DOHH2 (cell line): ENCODE measurements at regions not wholly inside any gene's neighbourhood (a gene's known extent, or its start where the extent isn't known, plus 50 kb on each side); places are given as distances from the start of the nearest gene placed in this dataset.

Experiments used
- H3F3A ChIP-seq: fragments of 200-600 bp; sonication (generic), shearing (Covaris generic); 2 replicates; pipeline ENCODE4 v1.6.0; 2016; ENCODE audit warnings: antibody characterized with exemption, mild to moderate bottlenecking; ENCODE audit not compliant: control insufficient read depth, insufficient read depth
- H3K27ac ChIP-seq: fragments of 200-600 bp; sonication (generic); 2 replicates; pipeline ENCODE4 v1.5.1; 2014; ENCODE audit warnings: low read depth, mild to moderate bottlenecking, low read length, moderate library complexity
- H3K27me3 ChIP-seq: fragments of 200-600 bp; sonication (generic); 2 replicates; pipeline ENCODE4 v1.6.1; 2014; ENCODE audit warnings: mild to moderate bottlenecking, low read length, mixed read lengths; ENCODE audit not compliant: control insufficient read depth
- H3K36me3 ChIP-seq: fragments of 200-600 bp; sonication (generic); 2 replicates; pipeline ENCODE4 v1.6.1; 2014; ENCODE audit warnings: mild to moderate bottlenecking, low read length, moderate library complexity, mixed read lengths; ENCODE audit not compliant: control insufficient read depth
- H3K4me1 ChIP-seq: fragments of 200-600 bp; sonication (generic); 2 replicates; pipeline ENCODE4 v1.6.1; 2014; ENCODE audit warnings: mild to moderate bottlenecking, low read length, mixed read lengths; ENCODE audit not compliant: control insufficient read depth
- H3K4me2 ChIP-seq: fragments of 200-600 bp; sonication (generic); 2 replicates; pipeline ENCODE4 v1.6.0; 2014; ENCODE audit warnings: mild to moderate bottlenecking, low read length, moderate library complexity
- H3K4me3 ChIP-seq: fragments of 200-600 bp; sonication (generic); 2 replicates; pipeline ENCODE4 v1.5.1; 2014; ENCODE audit warnings: mild to moderate bottlenecking, low read length, mixed read lengths
- H3K79me2 ChIP-seq: fragments of 200-600 bp; sonication (generic); 2 replicates; pipeline ENCODE4 v1.6.1; 2014; ENCODE audit warnings: mild to moderate bottlenecking, low read length, mixed read lengths; ENCODE audit not compliant: control insufficient read depth
- H3K9me2 ChIP-seq: fragments of 200-600 bp; sonication (generic); replicated peaks from 2 replicates; pipeline ENCODE4 v1.6.1; 2014; ENCODE audit warnings: mild to moderate bottlenecking, low read length, mixed read lengths; ENCODE audit not compliant: control insufficient read depth
- H3K9me3 ChIP-seq: fragments of 200-600 bp; sonication (generic); 2 replicates; pipeline ENCODE4 v1.6.1; 2014; ENCODE audit warnings: antibody characterized with exemption, low read length, mixed read lengths; ENCODE audit not compliant: control insufficient read depth, insufficient read depth
- H4K20me1 ChIP-seq: fragments of 200-600 bp; sonication (generic); 2 replicates; pipeline ENCODE4 v1.6.0; 2014; ENCODE audit warnings: low read depth, mild to moderate bottlenecking, antibody characterized with exemption, low read length, moderate library complexity; ENCODE audit not compliant: control insufficient read depth, insufficient read depth
- EZH2phosphoT487 ChIP-seq: fragments of 200-600 bp; sonication (generic); IDR thresholded peaks from 2 replicates; pipeline ENCODE4 v1.6.1; 2017; ENCODE audit warnings: borderline replicate concordance, mild to moderate bottlenecking, antibody characterized with exemption, low read length, moderate library complexity, mixed read lengths
- TF ChIP-seq, protein P1 (sequence below): fragments of 200-600 bp; sonication (generic); IDR thresholded peaks from one replicate; pipeline ENCODE4 v1.5.1; 2014; ENCODE audit warnings: antibody characterized with exemption, mild to moderate bottlenecking, low read depth, low read length; ENCODE audit not compliant: poor library complexity, severe bottlenecking

DNA sequence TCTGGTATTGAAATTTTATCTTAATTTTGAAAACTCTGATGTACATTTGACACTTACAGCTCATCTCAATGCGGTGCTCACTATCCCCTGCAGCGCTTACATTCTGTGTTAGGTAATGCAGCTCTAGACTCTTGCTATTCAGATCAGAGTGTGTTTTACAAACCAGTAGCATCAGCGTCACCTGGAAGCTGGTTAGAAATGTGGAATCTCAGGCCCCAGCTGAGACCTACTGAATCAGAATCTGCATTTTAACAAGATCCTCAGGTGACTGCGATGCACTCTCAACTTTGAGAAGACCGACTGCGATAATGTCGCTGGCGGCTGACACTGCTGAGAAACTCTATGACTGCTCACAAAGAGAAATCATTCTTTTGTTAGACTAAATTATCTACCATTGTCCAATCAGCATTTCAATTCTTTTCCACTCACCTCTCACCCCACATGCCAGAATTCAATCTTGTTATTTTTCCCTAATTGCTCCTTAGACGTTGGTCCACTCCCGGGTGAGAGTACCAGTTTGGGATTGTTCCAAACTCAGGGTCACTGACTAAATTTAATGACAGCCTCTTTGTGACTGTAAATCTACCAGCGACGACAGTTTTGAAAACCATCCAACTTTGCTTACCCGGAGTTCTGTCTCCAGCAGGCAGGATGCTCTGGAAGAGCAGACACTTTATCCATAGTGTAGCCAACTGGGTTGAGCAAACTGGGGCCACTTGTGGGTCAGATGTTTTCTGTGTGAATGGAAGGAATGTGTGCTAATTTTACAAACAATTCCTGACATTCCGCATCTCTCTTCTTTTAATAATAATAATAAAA is 140.1 kb upstream of the BTBD3 start:
- no peaks in the 10 kb centered on the region for H3K4me1 ChIP-seq
- H3K27me3 ChIP-seq = no peaks in the 10 kb centered on the region
- H3K79me2 ChIP-seq = no peaks in the 10 kb centered on the region
- no peaks in the 10 kb centered on the region for H4K20me1 ChIP-seq
- no peak overlapping the region for H3K4me3 ChIP-seq
- H3K27ac ChIP-seq = no peak overlapping the region
- H3K9me2 ChIP-seq = no peaks in the 10 kb centered on the region
- no peaks in the 10 kb centered on the region; the same call in 1 of the 2 replicates for H3K9me3 ChIP-seq
- H3K4me2 ChIP-seq = no peak overlapping the region
- no peaks in the 10 kb centered on the region for H3K36me3 ChIP-seq
- TF ChIP-seq, protein P1, sequence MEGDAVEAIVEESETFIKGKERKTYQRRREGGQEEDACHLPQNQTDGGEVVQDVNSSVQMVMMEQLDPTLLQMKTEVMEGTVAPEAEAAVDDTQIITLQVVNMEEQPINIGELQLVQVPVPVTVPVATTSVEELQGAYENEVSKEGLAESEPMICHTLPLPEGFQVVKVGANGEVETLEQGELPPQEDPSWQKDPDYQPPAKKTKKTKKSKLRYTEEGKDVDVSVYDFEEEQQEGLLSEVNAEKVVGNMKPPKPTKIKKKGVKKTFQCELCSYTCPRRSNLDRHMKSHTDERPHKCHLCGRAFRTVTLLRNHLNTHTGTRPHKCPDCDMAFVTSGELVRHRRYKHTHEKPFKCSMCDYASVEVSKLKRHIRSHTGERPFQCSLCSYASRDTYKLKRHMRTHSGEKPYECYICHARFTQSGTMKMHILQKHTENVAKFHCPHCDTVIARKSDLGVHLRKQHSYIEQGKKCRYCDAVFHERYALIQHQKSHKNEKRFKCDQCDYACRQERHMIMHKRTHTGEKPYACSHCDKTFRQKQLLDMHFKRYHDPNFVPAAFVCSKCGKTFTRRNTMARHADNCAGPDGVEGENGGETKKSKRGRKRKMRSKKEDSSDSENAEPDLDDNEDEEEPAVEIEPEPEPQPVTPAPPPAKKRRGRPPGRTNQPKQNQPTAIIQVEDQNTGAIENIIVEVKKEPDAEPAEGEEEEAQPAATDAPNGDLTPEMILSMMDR = no peak
- TF ChIP-seq EZH2phosphoT487 = no peak
- H3F3A ChIP-seq = no peaks in the 10 kb centered on the region

DNA sequence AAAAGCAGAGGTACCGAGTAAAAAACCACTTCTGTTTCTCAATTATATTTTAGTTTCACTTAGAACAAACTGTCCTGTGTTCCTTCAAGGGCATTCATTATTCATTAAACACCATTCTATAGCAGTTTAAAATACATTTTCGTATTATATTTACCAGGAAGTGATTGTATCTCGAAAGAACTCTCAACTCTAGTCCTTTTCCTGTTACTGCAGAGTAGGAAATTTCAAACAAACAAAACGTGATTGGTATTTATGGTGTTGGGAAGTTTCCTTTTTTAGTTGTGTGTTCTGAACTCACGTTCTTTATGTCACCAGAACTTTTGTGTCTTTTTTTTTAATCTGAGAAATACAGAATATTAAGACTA is 139.5 kb upstream of the BTBD3 start:
- Histone ChIP-seq H3K9me3 (no peaks in the 10 kb centered on the region), H3K4me2 (no peak overlapping the region), H3F3A (no peaks in the 10 kb centered on the region), H3K79me2 (no peaks in the 10 kb centered on the region), H3K4me3 (no peak overlapping the region), H4K20me1 (no peaks in the 10 kb centered on the region), H3K36me3 (no peaks in the 10 kb centered on the region), H3K27ac (no peak overlapping the region), H3K27me3 (no peaks in the 10 kb centered on the region), H3K4me1 (no peaks in the 10 kb centered on the region), H3K9me2 (no peaks in the 10 kb centered on the region)
- TF ChIP-seq, protein P1 = no peak
- no peak for TF ChIP-seq EZH2phosphoT487

DNA sequence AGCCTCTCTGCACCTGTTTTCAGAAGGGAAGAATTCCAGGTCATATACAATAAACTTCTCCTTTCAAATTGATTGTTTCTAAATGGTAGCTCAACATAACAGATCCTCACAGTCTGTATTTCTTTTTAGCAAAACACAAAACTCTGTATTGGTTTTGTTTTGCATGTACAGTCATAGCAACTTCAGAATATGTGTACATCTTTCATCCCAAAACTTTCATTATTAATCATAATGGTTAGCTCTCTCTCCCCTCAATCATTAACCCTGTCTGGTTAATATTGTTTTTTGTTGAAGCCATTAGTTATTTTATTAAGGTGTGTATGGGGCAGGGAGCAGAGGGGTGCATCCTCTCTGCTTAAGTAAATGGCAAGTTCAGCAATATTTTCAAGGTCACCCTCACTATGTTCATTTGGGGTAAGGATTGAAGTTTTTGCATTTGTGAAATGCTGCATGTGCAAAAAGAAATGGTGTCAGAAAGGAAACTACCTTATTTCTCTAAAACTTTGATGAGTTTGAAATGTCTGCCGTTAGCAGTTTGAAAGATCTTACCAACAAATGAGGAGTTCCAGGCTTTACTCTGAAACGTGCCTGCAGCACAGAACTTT is 136.8 kb upstream of the BTBD3 start:
- Histone ChIP-seq H3K9me3 (no peaks in the 10 kb centered on the region), H4K20me1 (no peaks in the 10 kb centered on the region), H3K79me2 (no peaks in the 10 kb centered on the region), H3K4me3 (no peak overlapping the region), H3F3A (no peaks in the 10 kb centered on the region), H3K4me1 (no peaks in the 10 kb centered on the region), H3K9me2 (no peaks in the 10 kb centered on the region), H3K4me2 (no peak overlapping the region), H3K27ac (no peak overlapping the region), H3K27me3 (no peaks in the 10 kb centered on the region), H3K36me3 (no peaks in the 10 kb centered on the region)
- TF ChIP-seq, protein P1 = no peak
- TF ChIP-seq EZH2phosphoT487 = no peak
